ENCODE measurements at regions not wholly inside any gene's neighbourhood (a gene's known extent, or its start where the extent isn't known, plus 50 kb on each side); places are given as distances from the start of the nearest gene placed in this dataset.

DNA sequence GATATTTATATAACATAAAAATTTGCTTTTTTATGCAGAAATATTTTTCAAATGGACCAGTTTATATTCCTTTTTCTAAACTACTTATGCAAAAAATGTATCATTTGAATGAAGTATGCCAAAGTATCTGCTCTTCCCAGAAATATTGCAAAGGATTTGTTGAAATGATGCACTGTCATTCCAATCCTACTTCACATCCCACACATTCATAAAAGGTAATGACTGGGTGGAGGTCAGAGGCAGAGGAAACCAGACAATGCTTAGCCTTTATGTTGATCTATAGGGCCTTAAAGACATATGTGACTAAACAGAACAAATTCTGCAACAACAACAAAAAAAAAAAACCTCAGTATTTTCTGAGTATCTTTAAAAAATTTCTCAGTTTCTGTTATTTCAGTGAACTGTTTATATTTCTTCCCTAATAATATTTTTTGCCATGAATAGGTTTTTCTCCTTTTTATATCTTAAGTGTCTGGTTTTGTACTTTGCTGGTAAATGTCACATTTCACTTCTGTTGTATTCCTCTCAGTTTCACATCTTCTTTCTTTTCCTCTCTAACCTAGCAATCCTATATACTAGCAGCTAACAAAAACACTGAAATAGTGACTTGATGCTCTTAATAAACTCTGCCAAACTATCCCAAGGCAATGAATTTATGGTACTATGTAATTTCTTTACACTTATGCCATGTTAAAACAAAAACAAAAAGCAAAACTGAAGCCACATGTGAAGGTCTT, 374.1 kb downstream of the BCKDHB start:
- TF ChIP-seq, protein P1, sequence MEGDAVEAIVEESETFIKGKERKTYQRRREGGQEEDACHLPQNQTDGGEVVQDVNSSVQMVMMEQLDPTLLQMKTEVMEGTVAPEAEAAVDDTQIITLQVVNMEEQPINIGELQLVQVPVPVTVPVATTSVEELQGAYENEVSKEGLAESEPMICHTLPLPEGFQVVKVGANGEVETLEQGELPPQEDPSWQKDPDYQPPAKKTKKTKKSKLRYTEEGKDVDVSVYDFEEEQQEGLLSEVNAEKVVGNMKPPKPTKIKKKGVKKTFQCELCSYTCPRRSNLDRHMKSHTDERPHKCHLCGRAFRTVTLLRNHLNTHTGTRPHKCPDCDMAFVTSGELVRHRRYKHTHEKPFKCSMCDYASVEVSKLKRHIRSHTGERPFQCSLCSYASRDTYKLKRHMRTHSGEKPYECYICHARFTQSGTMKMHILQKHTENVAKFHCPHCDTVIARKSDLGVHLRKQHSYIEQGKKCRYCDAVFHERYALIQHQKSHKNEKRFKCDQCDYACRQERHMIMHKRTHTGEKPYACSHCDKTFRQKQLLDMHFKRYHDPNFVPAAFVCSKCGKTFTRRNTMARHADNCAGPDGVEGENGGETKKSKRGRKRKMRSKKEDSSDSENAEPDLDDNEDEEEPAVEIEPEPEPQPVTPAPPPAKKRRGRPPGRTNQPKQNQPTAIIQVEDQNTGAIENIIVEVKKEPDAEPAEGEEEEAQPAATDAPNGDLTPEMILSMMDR (tag by site-specific recombination; IDR thresholded peaks at IDR 0.05): no peak
- no peak for TF ChIP-seq ZNF302 (tag by site-specific recombination; IDR thresholded peaks at IDR 0.05; ENCODE audit: low read depth)
- TF ChIP-seq ZNF24 (tag by site-specific recombination; IDR thresholded peaks at IDR 0.05): no peak
- no peak for TF ChIP-seq ZNF138 (tag by site-specific recombination; IDR thresholded peaks at IDR 0.05; ENCODE audit: borderline replicate concordance)
- TF ChIP-seq ZNF175 (tag by site-specific recombination; IDR thresholded peaks at IDR 0.05): no peak
- TF ChIP-seq ZNF239 (tag by site-specific recombination; IDR thresholded peaks at IDR 0.05): no peak
- TF ChIP-seq, protein P2, sequence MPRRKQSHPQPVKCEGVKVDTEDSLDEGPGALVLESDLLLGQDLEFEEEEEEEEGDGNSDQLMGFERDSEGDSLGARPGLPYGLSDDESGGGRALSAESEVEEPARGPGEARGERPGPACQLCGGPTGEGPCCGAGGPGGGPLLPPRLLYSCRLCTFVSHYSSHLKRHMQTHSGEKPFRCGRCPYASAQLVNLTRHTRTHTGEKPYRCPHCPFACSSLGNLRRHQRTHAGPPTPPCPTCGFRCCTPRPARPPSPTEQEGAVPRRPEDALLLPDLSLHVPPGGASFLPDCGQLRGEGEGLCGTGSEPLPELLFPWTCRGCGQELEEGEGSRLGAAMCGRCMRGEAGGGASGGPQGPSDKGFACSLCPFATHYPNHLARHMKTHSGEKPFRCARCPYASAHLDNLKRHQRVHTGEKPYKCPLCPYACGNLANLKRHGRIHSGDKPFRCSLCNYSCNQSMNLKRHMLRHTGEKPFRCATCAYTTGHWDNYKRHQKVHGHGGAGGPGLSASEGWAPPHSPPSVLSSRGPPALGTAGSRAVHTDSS (tag by site-specific recombination; IDR thresholded peaks at IDR 0.05): no peak
- TF ChIP-seq ZNF544 (tag by site-specific recombination; IDR thresholded peaks at IDR 0.05): no peak
- TF ChIP-seq, protein P3, sequence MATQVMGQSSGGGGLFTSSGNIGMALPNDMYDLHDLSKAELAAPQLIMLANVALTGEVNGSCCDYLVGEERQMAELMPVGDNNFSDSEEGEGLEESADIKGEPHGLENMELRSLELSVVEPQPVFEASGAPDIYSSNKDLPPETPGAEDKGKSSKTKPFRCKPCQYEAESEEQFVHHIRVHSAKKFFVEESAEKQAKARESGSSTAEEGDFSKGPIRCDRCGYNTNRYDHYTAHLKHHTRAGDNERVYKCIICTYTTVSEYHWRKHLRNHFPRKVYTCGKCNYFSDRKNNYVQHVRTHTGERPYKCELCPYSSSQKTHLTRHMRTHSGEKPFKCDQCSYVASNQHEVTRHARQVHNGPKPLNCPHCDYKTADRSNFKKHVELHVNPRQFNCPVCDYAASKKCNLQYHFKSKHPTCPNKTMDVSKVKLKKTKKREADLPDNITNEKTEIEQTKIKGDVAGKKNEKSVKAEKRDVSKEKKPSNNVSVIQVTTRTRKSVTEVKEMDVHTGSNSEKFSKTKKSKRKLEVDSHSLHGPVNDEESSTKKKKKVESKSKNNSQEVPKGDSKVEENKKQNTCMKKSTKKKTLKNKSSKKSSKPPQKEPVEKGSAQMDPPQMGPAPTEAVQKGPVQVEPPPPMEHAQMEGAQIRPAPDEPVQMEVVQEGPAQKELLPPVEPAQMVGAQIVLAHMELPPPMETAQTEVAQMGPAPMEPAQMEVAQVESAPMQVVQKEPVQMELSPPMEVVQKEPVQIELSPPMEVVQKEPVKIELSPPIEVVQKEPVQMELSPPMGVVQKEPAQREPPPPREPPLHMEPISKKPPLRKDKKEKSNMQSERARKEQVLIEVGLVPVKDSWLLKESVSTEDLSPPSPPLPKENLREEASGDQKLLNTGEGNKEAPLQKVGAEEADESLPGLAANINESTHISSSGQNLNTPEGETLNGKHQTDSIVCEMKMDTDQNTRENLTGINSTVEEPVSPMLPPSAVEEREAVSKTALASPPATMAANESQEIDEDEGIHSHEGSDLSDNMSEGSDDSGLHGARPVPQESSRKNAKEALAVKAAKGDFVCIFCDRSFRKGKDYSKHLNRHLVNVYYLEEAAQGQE (tag by site-specific recombination; IDR thresholded peaks at IDR 0.05): no peak
- no peak for TF ChIP-seq ZNF37A (tag by site-specific recombination; IDR thresholded peaks at IDR 0.05)
- TF ChIP-seq, protein P4, sequence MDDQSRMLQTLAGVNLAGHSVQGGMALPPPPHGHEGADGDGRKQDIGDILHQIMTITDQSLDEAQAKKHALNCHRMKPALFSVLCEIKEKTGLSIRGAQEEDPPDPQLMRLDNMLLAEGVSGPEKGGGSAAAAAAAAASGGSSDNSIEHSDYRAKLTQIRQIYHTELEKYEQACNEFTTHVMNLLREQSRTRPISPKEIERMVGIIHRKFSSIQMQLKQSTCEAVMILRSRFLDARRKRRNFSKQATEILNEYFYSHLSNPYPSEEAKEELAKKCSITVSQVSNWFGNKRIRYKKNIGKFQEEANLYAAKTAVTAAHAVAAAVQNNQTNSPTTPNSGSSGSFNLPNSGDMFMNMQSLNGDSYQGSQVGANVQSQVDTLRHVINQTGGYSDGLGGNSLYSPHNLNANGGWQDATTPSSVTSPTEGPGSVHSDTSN (CRISPR knock-in tag; IDR thresholded peaks at IDR 0.05): no peak
- no peak for TF ChIP-seq ZNF768 (tag by site-specific recombination; IDR thresholded peaks at IDR 0.05)
